GM13976 (cell line): ENCODE measurements at regions not wholly inside any gene's neighbourhood (a gene's known extent, or its start where the extent isn't known, plus 50 kb on each side); places are given as distances from the start of the nearest gene placed in this dataset.

Experiments
- DNase-seq: peaks from one replicate; pipeline ENCODE4 v3.0.0; 2012; ENCODE audit warnings: low spot score
- CTCF ChIP-seq: IDR thresholded peaks from 2 replicates; pipeline ENCODE4 v1.5.1; 2012; ENCODE audit warnings: borderline replicate concordance, mild to moderate bottlenecking; ENCODE audit not compliant: insufficient read depth; ENCODE audit errors: extremely low read depth, missing control alignments, control extremely low read depth
- in situ Hi-C: fragments of 300-500 bp; cut with MboI; formaldehyde crosslinking; loops from one replicate; pipeline ENCODE4 v1.12.0; 2022; ENCODE audit warnings: low sequenced_read_pairs, mixed read lengths, inconsistent platforms; ENCODE audit not compliant: unreplicated experiment

GRCh38 chr7:136514776-136515175 is 353.7 kb upstream of the CHRM2 start:
- no peak for TF ChIP-seq CTCF
- no peak for DNase-seq
- in situ Hi-C loops, result no loop called here

DNA sequence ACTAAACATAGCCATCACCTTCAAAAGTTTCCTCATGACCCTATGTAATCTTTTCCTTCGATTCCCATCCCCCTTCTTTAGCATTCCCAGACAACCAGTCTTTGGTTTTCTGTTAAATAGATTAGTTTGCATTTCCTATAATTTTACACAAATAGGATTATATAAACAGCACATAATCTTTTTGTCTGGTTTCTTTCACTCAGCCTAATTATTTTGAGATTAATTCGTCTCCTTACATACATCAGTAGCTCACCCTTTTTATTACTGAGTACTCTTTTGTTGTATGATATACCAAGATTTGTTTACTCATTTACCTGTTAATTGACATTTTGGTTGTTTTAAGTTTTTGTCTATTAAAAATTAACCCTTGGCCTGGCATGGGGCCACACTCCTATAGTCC is 354.7 kb upstream of the CHRM2 start:
- no peak for DNase-seq
- no peak for TF ChIP-seq CTCF
- in situ Hi-C loops, result no loop called here

- DNase-seq, result no peak
- in situ Hi-C loops, result no loop called here
- TF ChIP-seq CTCF, result no peak
Observed at GRCh38 chr7:136509466-136509865, 359.0 kb upstream of the CHRM2 start.

DNA sequence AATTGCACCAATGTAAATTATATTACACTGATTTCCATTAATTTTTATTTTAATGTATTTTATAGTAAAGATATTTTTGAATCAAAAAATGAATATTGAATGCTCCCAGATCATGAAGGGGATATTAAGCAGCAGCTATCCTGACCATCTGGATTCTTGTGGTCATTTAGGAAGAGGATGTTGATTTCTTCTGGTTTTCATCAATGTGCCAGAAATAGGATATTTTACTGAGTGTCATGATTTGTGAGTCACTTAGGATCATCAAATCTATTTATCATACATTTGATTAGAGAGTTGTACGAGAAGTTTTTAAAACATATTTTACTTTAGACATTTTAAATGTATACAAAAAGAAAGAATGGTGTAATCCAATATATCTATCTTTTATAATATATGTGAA is 366.3 kb upstream of the CHRM2 start:
- DNase-seq, result no peak
- in situ Hi-C loops, result no loop called here
- no peak for TF ChIP-seq CTCF

- in situ Hi-C loops, result no loop called here
- DNase-seq, result no peak
- TF ChIP-seq CTCF, result no peak
Observed at GRCh38 chr7:136501151-136501550, 367.3 kb upstream of the CHRM2 start.

DNA sequence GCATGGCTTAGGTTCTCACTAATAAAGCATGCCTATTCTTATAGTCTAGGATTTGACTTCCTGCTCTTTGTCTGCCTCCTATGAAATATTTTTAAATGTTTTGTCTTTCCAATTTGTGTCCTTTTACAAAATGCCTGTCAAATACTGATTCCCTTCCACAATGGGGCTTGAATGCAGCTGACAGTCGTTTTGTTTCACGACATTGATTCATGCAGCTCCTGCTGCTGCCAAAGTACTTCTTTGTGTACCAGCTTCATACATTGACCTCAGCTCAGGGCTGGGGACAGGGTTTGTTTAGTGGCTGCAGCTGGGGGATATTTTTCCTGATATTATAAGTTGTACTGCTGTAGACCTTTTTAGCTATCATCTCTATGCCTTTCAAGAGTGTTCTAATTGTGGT is 371.9 kb upstream of the CHRM2 start:
- TF ChIP-seq CTCF, result no peak
- in situ Hi-C loops, result no loop called here
- no peak for DNase-seq

DNA sequence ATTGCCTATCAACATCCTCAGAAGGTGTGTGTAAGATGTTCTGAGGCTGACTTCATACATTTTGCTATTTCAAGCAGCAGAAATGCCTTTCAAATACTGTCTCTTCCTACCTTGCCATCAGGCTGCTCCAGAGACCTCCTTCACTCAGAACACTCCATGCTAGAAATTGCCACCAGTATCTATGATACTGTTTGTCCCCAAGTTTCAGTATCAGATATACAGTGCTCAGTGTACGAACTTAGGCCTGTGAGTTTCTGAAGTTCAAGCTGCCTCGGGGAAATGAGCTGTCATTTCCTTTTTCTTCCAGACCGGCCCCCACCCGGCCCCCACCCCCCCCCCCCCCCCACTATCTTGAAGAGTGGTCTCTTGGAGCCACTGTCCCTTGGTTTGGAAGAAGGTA is 373.4 kb upstream of the CHRM2 start:
- in situ Hi-C loops, result no loop called here
- no peak for DNase-seq
- no peak for TF ChIP-seq CTCF
